GM12878 (cell line): ENCODE measurements at regions not wholly inside any gene's neighbourhood (a gene's known extent, or its start where the extent isn't known, plus 50 kb on each side); places are given as distances from the start of the nearest gene placed in this dataset.
"Not testable (repeated sequence)": the region's sequence is repeated elsewhere in the genome, so short reads cannot be mapped to it uniquely, and the experiment has no call there.

Source experiments
- ATAC-seq: fragments of 200-7000 bp; cut with Tn5 transposase; 3 replicates; pipeline ENCODE4 v1.9.1; 2020; ENCODE audit warnings: mild to moderate bottlenecking, moderate library complexity
- BruUV-seq: library from RNA; stranded (reverse); fragments of 400-500 nt; replicated peaks from 2 replicates; lab custom pipeline; 2021; lab: Mats Ljungman, UMichigan
- CTCF ChIA-PET: fragments of 300-600 bp; sonication (Branson Sonifier 250); formaldehyde crosslinking; extraction: SDS; loops from one replicate; lab custom pipeline; 2021; ENCODE audit warnings: inconsistent platforms; lab: Yijun Ruan, JAX
- POLR2A ChIA-PET: fragments of 350-600 bp; formaldehyde crosslinking; extraction: SDS; loops from one replicate; lab custom pipeline; 2021; ENCODE audit warnings: inconsistent platforms; lab: Charles Lee
- RAD21 ChIA-PET: fragments of 300-600 bp; sonication (Branson Sonifier 250); formaldehyde crosslinking; loops from one replicate; lab custom pipeline; 2023; ENCODE audit warnings: antibody characterized with exemption; ENCODE audit not compliant: unreplicated experiment; lab: Charles Lee
- SMC1A ChIA-PET: fragments of 300-600 bp; sonication (Branson Sonifier 250); formaldehyde crosslinking; loops from one replicate; lab custom pipeline; 2023; ENCODE audit not compliant: unreplicated experiment, uncharacterized antibody; lab: Charles Lee
- DNase-seq: peaks from one replicate; pipeline ENCODE4 v3.0.0-alpha.2; 2011; ENCODE audit warnings: low read depth, low spot score
- FAIRE-seq: peaks from 3 replicates; lab custom pipeline; 2011; peaks lifted over from hg19 to GRCh38; lab: Jason Lieb, UNC
- H2AFZ ChIP-seq: 2 replicates; pipeline ENCODE4 v1.6.0; 2011; ENCODE audit warnings: low read depth, low read length, control low read depth; ENCODE audit not compliant: control insufficient read depth
- H3K27ac ChIP-seq: 2 replicates; pipeline ENCODE4 v1.5.1; 2011; ENCODE audit warnings: control low read depth; ENCODE audit not compliant: control insufficient read depth, insufficient read depth
- H3K27me3 ChIP-seq, 2 experiments: replicated peaks in 1 of 2; 2 replicates each; pipeline versions ENCODE4 v1.6.0 to v1.6.1; 2011; ENCODE audit warnings: low read length in 1 of 2; ENCODE audit not compliant: control insufficient read depth in 2 of 2, insufficient read depth in 2 of 2
- H3K36me3 ChIP-seq, 2 experiments: 2 replicates each; pipeline ENCODE4 v1.5.1; 2011; ENCODE audit warnings: low read length in 1 of 2; ENCODE audit not compliant: control insufficient read depth in 2 of 2, insufficient read depth in 2 of 2
- H3K4me1 ChIP-seq: 2 replicates; pipeline ENCODE4 v1.6.1; 2011; ENCODE audit warnings: mild to moderate bottlenecking, low read length, moderate library complexity, mixed read lengths; ENCODE audit not compliant: control insufficient read depth, insufficient read depth
- H3K4me2 ChIP-seq: 2 replicates; pipeline ENCODE4 v1.6.0; 2011; ENCODE audit warnings: control low read depth; ENCODE audit not compliant: control insufficient read depth, insufficient read depth
- H3K4me3 ChIP-seq: fragments of 200-600 bp; sonication (generic); 2 replicates; pipeline ENCODE4 v1.5.1; 2016
- H3K79me2 ChIP-seq: 2 replicates; pipeline ENCODE4 v1.6.0; 2011; ENCODE audit warnings: low read length; ENCODE audit not compliant: control insufficient read depth, insufficient read depth
- H3K9ac ChIP-seq: 2 replicates; pipeline ENCODE4 v1.8.0; 2011; ENCODE audit warnings: low read length, control low read depth, mixed read lengths; ENCODE audit not compliant: control insufficient read depth, insufficient read depth
- H3K9me3 ChIP-seq: replicated peaks from 3 replicates; pipeline ENCODE4 v1.5.1; 2011; ENCODE audit warnings: mild to moderate bottlenecking, low read length; ENCODE audit not compliant: control insufficient read depth, insufficient read depth
- H4K20me1 ChIP-seq: 2 replicates; pipeline ENCODE4 v1.6.0; 2011; ENCODE audit not compliant: control insufficient read depth, insufficient read depth
- BRCA1 ChIP-seq: IDR thresholded peaks from 2 replicates; pipeline ENCODE4 v1.6.1; 2011; ENCODE audit warnings: low read depth, low read length, improper control_type of control experiment
- CBX5 ChIP-seq: sonication (generic); IDR thresholded peaks from 2 replicates; pipeline ENCODE4 v1.6.1; 2016; ENCODE audit warnings: low read depth, moderate library complexity, mild to moderate bottlenecking, inconsistent platforms
- EZH2 ChIP-seq: IDR thresholded peaks from 2 replicates; pipeline ENCODE4 v1.6.1; 2012; ENCODE audit warnings: low read depth, mild to moderate bottlenecking, control low read depth, inconsistent platforms, low read length, borderline replicate concordance; ENCODE audit not compliant: control insufficient read depth
- WGBS: methylation state at CpG from one replicate; pipeline ENCODE4 v1.1.6; 2016; ENCODE audit warnings: low lambda C conversion rate; ENCODE audit not compliant: insufficient replicate concordance, insufficient coverage; ENCODE audit errors: missing lambda C conversion rate; 5-methylcytosine and 5-hydroxymethylcytosine counted together
- in situ Hi-C: fragments of 300-500 bp; cut with MboI; formaldehyde crosslinking; loops from 9 replicates; pipeline ENCODE4 v1.14.3; 2018; ENCODE audit warnings: mixed read lengths
- intact Hi-C: fragments of 100-400 bp; cut with micrococcal nuclease; formaldehyde crosslinking; loops from one replicate; pipeline ENCODE4 v1.14.2; 2022; ENCODE audit not compliant: unreplicated experiment
- TF ChIP-seq, protein P1 (sequence below): IDR thresholded peaks from 2 replicates; pipeline ENCODE4 v1.6.1; 2011; ENCODE audit warnings: borderline replicate concordance, low read depth, mild to moderate bottlenecking, moderate library complexity, low read length; ENCODE audit not compliant: insufficient read depth, poor library complexity, severe bottlenecking

DNA sequence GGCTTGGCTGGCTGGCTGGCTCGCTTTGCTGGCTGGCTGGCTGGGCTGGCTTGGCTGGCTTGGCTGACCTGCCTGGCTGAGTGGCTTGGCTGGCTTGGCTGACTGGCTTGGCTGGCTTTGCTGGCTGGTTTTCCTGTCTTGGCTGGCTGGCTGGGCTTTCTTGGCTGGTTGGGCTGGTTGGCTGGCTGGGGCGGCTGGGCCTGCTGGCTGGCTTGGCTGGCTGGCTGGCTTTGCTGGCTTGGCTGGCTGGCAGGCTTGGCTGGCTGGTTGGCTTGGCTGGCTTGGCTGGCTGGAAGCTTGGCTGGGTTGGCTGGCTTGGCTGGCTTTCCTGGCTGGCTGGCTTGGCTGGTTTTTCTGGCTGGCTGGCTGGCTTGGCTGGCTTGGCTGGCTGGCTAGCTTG, 435.6 kb downstream of the GOLGA6L6 start (continued):
- TF ChIP-seq, protein P1, sequence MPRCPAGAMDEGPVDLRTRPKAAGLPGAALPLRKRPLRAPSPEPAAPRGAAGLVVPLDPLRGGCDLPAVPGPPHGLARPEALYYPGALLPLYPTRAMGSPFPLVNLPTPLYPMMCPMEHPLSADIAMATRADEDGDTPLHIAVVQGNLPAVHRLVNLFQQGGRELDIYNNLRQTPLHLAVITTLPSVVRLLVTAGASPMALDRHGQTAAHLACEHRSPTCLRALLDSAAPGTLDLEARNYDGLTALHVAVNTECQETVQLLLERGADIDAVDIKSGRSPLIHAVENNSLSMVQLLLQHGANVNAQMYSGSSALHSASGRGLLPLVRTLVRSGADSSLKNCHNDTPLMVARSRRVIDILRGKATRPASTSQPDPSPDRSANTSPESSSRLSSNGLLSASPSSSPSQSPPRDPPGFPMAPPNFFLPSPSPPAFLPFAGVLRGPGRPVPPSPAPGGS: no peak
- TF ChIP-seq EZH2 (no peak), CBX5 (no peak), BRCA1 (no peak)

DNA sequence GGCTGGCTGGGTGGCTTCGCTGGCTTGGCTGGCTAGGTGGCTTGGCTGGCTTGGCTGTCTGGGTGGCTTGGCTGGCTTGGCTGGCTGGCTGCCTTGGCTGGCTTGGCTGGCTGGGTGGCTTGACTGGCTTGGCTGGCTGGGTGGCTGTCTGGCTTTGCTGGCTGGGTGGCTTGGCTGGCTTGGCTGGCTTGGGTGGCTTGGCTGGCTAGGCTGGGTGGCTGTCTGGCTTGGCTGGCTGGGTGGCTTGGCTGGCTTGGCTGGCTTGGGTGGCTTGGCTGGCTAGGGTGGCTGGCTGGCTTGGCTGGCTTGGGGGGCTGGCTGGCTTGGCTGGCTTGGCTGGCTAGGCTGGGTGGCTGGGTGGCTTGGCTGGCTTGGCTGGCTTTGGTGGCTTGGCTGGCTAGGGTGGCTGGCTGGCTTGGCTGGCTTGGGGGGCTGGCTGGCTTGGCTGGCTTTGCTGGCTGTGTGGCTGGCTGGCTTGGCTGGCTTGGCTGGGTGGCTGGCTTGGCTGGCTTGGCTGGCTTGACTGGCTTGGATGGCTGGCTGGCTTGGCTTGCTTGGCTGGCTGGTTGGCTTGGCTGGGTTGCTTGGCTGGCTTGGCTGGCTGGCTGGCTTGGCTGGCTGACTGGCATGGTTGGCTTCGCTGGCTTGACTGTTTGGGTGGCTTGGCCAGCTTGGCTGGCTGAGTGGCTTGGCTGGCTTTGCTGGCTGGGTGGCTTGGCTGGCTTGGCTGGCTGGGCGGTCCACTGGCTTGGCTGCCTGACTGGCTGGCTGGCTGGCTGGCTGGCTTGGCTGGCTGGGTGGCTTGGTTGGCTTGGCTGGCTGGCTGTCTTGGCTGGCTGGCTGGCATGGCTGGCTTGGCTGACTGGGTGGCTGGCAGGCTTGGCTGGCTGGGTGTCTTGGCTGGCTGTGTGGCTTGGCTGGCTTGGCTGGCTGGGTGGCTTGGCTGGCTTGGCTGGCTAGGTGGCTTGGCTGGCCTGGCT, 436.3 kb downstream of the GOLGA6L6 start:
- H2AFZ ChIP-seq, H3K79me2 ChIP-seq, H3K27ac ChIP-seq, H3K9ac ChIP-seq, H3K36me3 ChIP-seq, H4K20me1 ChIP-seq, POLR2A ChIA-PET, RAD21 ChIA-PET, H3K4me2 ChIP-seq, BruUV-seq, intact Hi-C loops, H3K27me3 ChIP-seq, SMC1A ChIA-PET, DNase-seq, H3K4me3 ChIP-seq, in situ Hi-C loops, H3K9me3 ChIP-seq, CTCF ChIA-PET, H3K4me1 ChIP-seq, FAIRE-seq, ATAC-seq: not testable (repeated sequence)
- whole genome bisulfite sequencing: 6% methylated on average over 2 of the region's 3 CpGs

DNA sequence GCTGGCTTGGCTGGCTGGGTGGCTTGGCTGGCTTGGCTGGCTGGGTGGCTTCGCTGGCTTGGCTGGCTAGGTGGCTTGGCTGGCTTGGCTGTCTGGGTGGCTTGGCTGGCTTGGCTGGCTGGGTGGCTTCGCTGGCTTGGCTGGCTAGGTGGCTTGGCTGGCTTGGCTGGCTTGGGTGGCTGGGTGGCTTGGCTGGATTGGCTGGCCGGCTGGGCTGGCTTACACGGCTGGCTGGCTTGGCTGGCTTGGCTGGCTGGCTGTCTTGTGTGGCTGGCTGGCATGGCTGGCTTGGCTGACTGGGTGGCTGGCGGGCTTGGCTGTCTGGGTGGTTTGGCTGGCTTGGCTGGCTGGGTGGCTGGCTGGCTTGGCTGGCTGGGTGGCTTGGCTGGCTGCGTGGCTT, 437.0 kb downstream of the GOLGA6L6 start:
- POLR2A ChIA-PET: not testable (repeated sequence)
- WGBS: 29% methylated on average over 4 of the region's 6 CpGs

DNA sequence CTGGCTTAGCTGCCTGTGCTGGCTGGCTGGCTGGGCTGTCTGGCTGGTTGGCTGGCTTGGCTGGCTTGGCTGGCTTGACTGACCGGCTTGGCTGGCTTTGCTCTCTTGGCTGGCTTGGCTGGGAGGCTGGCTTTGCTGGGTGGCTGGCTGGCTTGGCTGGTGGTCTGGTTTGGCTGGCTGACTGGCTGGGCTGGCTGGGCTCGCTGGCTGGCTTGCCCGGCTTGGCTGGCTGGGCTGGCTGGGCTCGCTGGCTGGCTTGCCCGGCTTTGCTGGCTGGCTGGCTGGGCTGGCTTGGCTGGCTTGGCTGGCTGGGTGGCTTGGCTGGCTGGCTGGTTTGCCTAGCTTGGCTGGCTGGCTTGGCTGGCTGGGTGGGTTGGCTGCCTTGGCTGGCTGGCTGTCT, 438.7 kb downstream of the GOLGA6L6 start:
- H3K9me3 ChIP-seq, ATAC-seq, H3K4me3 ChIP-seq, H3K79me2 ChIP-seq, H3K27me3 ChIP-seq, H3K36me3 ChIP-seq, SMC1A ChIA-PET, DNase-seq, FAIRE-seq, H3K9ac ChIP-seq, H3K27ac ChIP-seq, in situ Hi-C loops, BruUV-seq, H3K4me2 ChIP-seq, intact Hi-C loops, H2AFZ ChIP-seq, RAD21 ChIA-PET, H3K4me1 ChIP-seq, POLR2A ChIA-PET, H4K20me1 ChIP-seq, CTCF ChIA-PET: not testable (repeated sequence)
- 24% methylated on average over 4 of the region's 5 CpGs for WGBS

More for the DNA sequence above, 437.0 kb downstream of the GOLGA6L6 start:
- in situ Hi-C loops, FAIRE-seq, BruUV-seq, SMC1A ChIA-PET, H3K79me2 ChIP-seq, H3K4me1 ChIP-seq, intact Hi-C loops, H3K4me3 ChIP-seq, RAD21 ChIA-PET, H4K20me1 ChIP-seq, H3K27ac ChIP-seq, H3K27me3 ChIP-seq, ATAC-seq, H3K9ac ChIP-seq, H2AFZ ChIP-seq, DNase-seq, H3K4me2 ChIP-seq, CTCF ChIA-PET, H3K9me3 ChIP-seq, H3K36me3 ChIP-seq: not testable (repeated sequence)
